A549 (cell line): ENCODE measurements at regions not wholly inside any gene's neighbourhood (a gene's known extent, or its start where the extent isn't known, plus 50 kb on each side); places are given as distances from the start of the nearest gene placed in this dataset.

Experiments used
- ATAC-seq, 2 experiments: fragments of 200-7000 bp in 1 of 2; fragments of >200 bp in 1 of 2; cut with Nextera tagmentation in 1 of 2; cut with Tn5 transposase in 1 of 2; 3 replicates each; pipeline versions ENCODE4 v1.8.0 to v1.9.1; 2018 to 2020; ENCODE audit warnings: mild to moderate bottlenecking in 1 of 2, moderate library complexity in 1 of 2
- CTCF ChIA-PET: fragments of 300-600 bp; sonication (Branson Sonifier 250); formaldehyde crosslinking; extraction: SDS; loops from one replicate; lab custom pipeline; 2021; ENCODE audit warnings: antibody characterized with exemption, inconsistent platforms; lab: Yijun Ruan, JAX
- POLR2A ChIA-PET: fragments of 350-600 bp; formaldehyde crosslinking; extraction: SDS; loops from one replicate; lab custom pipeline; 2021; ENCODE audit warnings: antibody characterized with exemption, inconsistent platforms; lab: Yijun Ruan, JAX
- DNase-seq, 2 experiments: peaks; one replicate each; pipeline versions ENCODE4 v3.0.0 to v3.0.0-alpha.2; 2011 to 2016; ENCODE audit warnings: low read depth in 1 of 2, low spot score in 1 of 2
- FAIRE-seq: peaks from 2 replicates; lab custom pipeline; 2011; peaks lifted over from hg19 to GRCh38; lab: Jason Lieb, UNC
- H3K27ac ChIP-seq, 2 experiments: fragments of >200 bp; sonication (Bioruptor Twin); formaldehyde crosslinking; 3 replicates each; pipeline ENCODE4 v1.5.1; 2016 to 2017
- H3K4me1 ChIP-seq: fragments of >200 bp; sonication (Bioruptor Twin); formaldehyde crosslinking; 3 replicates; pipeline ENCODE4 v1.6.1; 2016
- H3K4me2 ChIP-seq: fragments of >200 bp; sonication (Bioruptor Twin); formaldehyde crosslinking; 3 replicates; pipeline ENCODE4 v1.6.1; 2016
- H3K4me3 ChIP-seq: fragments of >200 bp; sonication (Bioruptor Twin); formaldehyde crosslinking; 3 replicates; pipeline ENCODE4 v1.5.1; 2016
- H3K9me3 ChIP-seq: fragments of >200 bp; sonication (Bioruptor Twin); formaldehyde crosslinking; 3 replicates; pipeline ENCODE4 v1.6.1; 2016
- BHLHE40 ChIP-seq: IDR thresholded peaks from 2 replicates; pipeline ENCODE4 v1.6.1; 2012; ENCODE audit warnings: low read depth, low read length, inconsistent platforms
- CEBPB ChIP-seq, 2 experiments: fragments of >200 bp in 1 of 2; sonication (Bioruptor Twin) in 1 of 2; formaldehyde crosslinking in 1 of 2; IDR thresholded peaks; 2 replicates each; pipeline ENCODE4 v1.6.1; 2012 to 2016
- CHD2 ChIP-seq: fragments of 150-350 bp; IDR thresholded peaks from 2 replicates; pipeline ENCODE4 v1.6.1; 2014; ENCODE audit warnings: low read length; ENCODE audit not compliant: partially characterized antibody
- CTCF ChIP-seq: fragments of >200 bp; sonication (Bioruptor Twin); formaldehyde crosslinking; IDR thresholded peaks from 3 replicates; pipeline ENCODE4 v1.5.1; 2016
- EHF ChIP-seq: fragments of 250-450 bp; sonication (Bioruptor Pico); IDR thresholded peaks from 2 replicates; pipeline ENCODE4 v1.5.0; 2020; ENCODE audit warnings: mild to moderate bottlenecking
- EHMT2 ChIP-seq: fragments of 200-600 bp; sonication (generic); IDR thresholded peaks from 2 replicates; pipeline ENCODE4 v1.6.1; 2016; ENCODE audit warnings: antibody characterized with exemption, low read depth, mild to moderate bottlenecking, moderate library complexity
- ESRRA ChIP-seq: fragments of 150-350 bp; IDR thresholded peaks from 2 replicates; pipeline ENCODE4 v1.6.1; 2014; ENCODE audit warnings: mild to moderate bottlenecking, low read length, borderline replicate concordance
- FOSB ChIP-seq: fragments of 250-450 bp; sonication (Bioruptor Pico); IDR thresholded peaks from 2 replicates; pipeline ENCODE4 v1.5.0; 2020; ENCODE audit warnings: mild to moderate bottlenecking, moderate library complexity
- GATA3 ChIP-seq: IDR thresholded peaks from 2 replicates; pipeline ENCODE4 v1.6.1; 2012; ENCODE audit warnings: borderline replicate concordance
- HMGXB4 ChIP-seq: fragments of 250-450 bp; sonication (Bioruptor Pico); IDR thresholded peaks from 2 replicates; pipeline ENCODE4 v1.5.0; 2021; ENCODE audit warnings: mild to moderate bottlenecking, moderate library complexity, borderline replicate concordance
- HOXB5 ChIP-seq: fragments of 250-450 bp; sonication (Bioruptor Pico); IDR thresholded peaks from 2 replicates; pipeline ENCODE4 v1.5.0; 2020; ENCODE audit warnings: mild to moderate bottlenecking, moderate library complexity
- JUN ChIP-seq, 2 experiments: fragments of >200 bp; sonication (Bioruptor Twin); formaldehyde crosslinking; IDR thresholded peaks; 2 replicates in 1 of 2; 3 replicates in 1 of 2; pipeline ENCODE4 v1.6.1; 2016 to 2017
- KDM1A ChIP-seq: fragments of 200-600 bp; sonication (generic); IDR thresholded peaks from 2 replicates; pipeline ENCODE4 v1.6.1; 2016; ENCODE audit warnings: low read depth, mild to moderate bottlenecking
- NPAS2 ChIP-seq: fragments of 250-450 bp; sonication (Bioruptor Pico); IDR thresholded peaks from 2 replicates; pipeline ENCODE4 v1.8.0; 2022; ENCODE audit warnings: mild to moderate bottlenecking, moderate library complexity, borderline replicate concordance
- RAD21 ChIP-seq, 2 experiments: fragments of >200 bp in 1 of 2; sonication (Bioruptor Twin) in 1 of 2; formaldehyde crosslinking in 1 of 2; IDR thresholded peaks in 1 of 2; conservative IDR thresholded peaks in 1 of 2; 2 replicates in 1 of 2; 3 replicates in 1 of 2; pipeline ENCODE4 v1.6.1; 2012 to 2018; ENCODE audit warnings: inconsistent platforms in 1 of 2
- RNF2 ChIP-seq: fragments of 200-600 bp; sonication (generic); IDR thresholded peaks from 2 replicates; pipeline ENCODE4 v1.6.1; 2016; ENCODE audit warnings: low read depth, mild to moderate bottlenecking, antibody characterized with exemption, moderate library complexity, borderline replicate concordance
- ZFP36 ChIP-seq: fragments of 450-650 bp; IDR thresholded peaks from 2 replicates; pipeline ENCODE4 v1.6.1; 2014; ENCODE audit warnings: borderline replicate concordance; ENCODE audit not compliant: partially characterized antibody
- WGBS: methylation state at CpG from one replicate; pipeline ENCODE4 v1.1.6; 2017; ENCODE audit errors: missing lambda C conversion rate; 5-methylcytosine and 5-hydroxymethylcytosine counted together
- TF ChIP-seq, protein P1 (sequence below): fragments of >200 bp; sonication (Bioruptor Twin); formaldehyde crosslinking; IDR thresholded peaks from 2 replicates; pipeline ENCODE4 v1.6.1; 2016
- TF ChIP-seq, protein P2 (sequence below): IDR thresholded peaks from 2 replicates; pipeline ENCODE4 v1.6.1; 2012

DNA sequence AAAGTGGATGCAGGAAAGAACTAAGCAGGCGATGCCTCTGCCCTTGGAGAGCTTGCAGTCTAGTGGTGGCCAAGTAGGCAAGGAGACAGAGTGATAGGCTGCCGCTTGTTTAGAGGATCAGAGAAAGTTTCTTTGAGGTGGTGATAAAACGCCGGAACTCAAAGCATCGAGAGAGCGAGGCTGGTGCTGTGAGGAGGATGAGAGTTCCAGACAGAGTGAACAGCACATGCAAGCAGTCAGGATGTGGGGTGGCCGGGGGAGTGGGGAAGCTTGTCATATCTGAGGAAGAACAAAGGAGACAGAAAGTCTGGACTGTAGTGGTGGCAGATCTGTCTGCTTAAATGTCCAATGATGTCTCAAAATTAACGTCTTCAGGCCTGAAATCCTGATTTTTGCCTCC, 319.7 kb downstream of the SNAPC1 start (continued):
- TF ChIP-seq CTCF (no peak), HMGXB4 (no peak), GATA3 (no peak)

GRCh38 chr14:62082779-62083178, 320.6 kb downstream of the SNAPC1 start:
- POLR2A ChIA-PET: no interaction called here
- Histone ChIP-seq H3K4me2 (no peak overlapping the region), H3K4me3 (no peak overlapping the region), H3K4me1 (no peaks in the 10 kb centered on the region), H3K9me3 (peaks cover 5% of the 10 kb centered on the region; the same call in 2 of the 3 replicates), H3K27ac (no peak overlapping the region)
- TF ChIP-seq NPAS2 (CRISPR knock-in tag): no peak
- TF ChIP-seq JUN (IDR thresholded peaks at IDR 0.05): no peak
- no peak for TF ChIP-seq EHF (CRISPR knock-in tag)
- TF ChIP-seq CEBPB (IDR thresholded peaks at IDR 0.05): no peak
- 23% methylated on average over 6 of the region's 6 CpGs for WGBS
- CTCF ChIA-PET: no interaction called here
- no peak for ATAC-seq
- DNase-seq: no peak
- no peak for FAIRE-seq

DNA sequence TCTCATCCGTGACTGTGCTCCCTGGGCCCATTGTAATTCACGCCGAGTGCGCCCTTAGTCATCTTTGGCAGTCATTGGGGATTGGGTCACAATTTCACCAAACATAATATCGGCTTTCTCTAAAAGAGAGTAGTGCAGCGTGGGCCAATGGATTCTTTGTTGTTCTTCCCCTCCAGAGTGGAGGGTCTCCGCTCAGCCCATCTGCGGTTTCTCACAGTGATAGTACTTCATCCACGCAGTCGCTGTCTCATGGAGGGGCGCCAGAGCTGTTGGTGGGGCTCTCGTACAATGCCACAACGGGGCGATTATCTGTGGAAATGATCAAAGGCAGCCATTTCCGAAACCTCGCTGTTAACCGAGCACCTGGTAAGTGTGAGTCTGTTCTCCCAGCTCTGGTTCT, 321.8 kb downstream of the SNAPC1 start:
- no peaks in the 10 kb centered on the region for H3K4me1 ChIP-seq
- FAIRE-seq: no peak
- WGBS: 50% methylated on average over 17 of the region's 17 CpGs
- H3K9me3 ChIP-seq: peaks cover 5% of the 10 kb centered on the region; the same call in 2 of the 3 replicates
- no peak for DNase-seq
- TF ChIP-seq RAD21 (conservative IDR thresholded peaks at IDR 0.05 in 1 of 2, IDR thresholded peaks at IDR 0.05 in 1 of 2): no peak
- no peak for TF ChIP-seq RNF2
- TF ChIP-seq KDM1A: no peak
- TF ChIP-seq, protein P1, sequence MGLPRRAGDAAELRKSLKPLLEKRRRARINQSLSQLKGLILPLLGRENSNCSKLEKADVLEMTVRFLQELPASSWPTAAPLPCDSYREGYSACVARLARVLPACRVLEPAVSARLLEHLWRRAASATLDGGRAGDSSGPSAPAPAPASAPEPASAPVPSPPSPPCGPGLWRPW: no peak
- no peak for TF ChIP-seq NPAS2 (CRISPR knock-in tag)
- TF ChIP-seq BHLHE40: no peak
- TF ChIP-seq CHD2: no peak
- TF ChIP-seq FOSB (CRISPR knock-in tag): no peak
- no peak for TF ChIP-seq ESRRA
- no peak for TF ChIP-seq EHMT2
- no peak for TF ChIP-seq ZFP36
- TF ChIP-seq EHF (CRISPR knock-in tag): no peak
- TF ChIP-seq HOXB5 (CRISPR knock-in tag): no peak
- TF ChIP-seq, protein P2, sequence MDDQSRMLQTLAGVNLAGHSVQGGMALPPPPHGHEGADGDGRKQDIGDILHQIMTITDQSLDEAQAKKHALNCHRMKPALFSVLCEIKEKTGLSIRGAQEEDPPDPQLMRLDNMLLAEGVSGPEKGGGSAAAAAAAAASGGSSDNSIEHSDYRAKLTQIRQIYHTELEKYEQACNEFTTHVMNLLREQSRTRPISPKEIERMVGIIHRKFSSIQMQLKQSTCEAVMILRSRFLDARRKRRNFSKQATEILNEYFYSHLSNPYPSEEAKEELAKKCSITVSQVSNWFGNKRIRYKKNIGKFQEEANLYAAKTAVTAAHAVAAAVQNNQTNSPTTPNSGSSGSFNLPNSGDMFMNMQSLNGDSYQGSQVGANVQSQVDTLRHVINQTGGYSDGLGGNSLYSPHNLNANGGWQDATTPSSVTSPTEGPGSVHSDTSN: no peak
- CTCF ChIA-PET: no interaction called here
- no peak for ATAC-seq
- H3K27ac ChIP-seq: no peak overlapping the region
- POLR2A ChIA-PET: no interaction called here
- no peak overlapping the region for H3K4me3 ChIP-seq
- H3K4me2 ChIP-seq: no peak overlapping the region
